MV-4-11 (cell line): ENCODE measurements at regions not wholly inside any gene's neighbourhood (a gene's known extent, or its start where the extent isn't known, plus 50 kb on each side); places are given as distances from the start of the nearest gene placed in this dataset.
A peak's percentile ranks its signal among the peaks of the same experiment; 100 is the strongest.

Experiments
- DNase-seq: peaks from one replicate; lab custom pipeline; 2025; lab: John Stamatoyannopoulos, UW

GRCh38 chr9:86695910-86696424, 251.3 kb downstream of the GAS1 start:
- no peak for DNase-seq

GRCh38 chr9:86690034-86690433, 257.3 kb downstream of the GAS1 start:
- DNase-seq = no peak

GRCh38 chr9:86687788-86688187, 259.5 kb downstream of the GAS1 start:
- peak; percentile 66 for DNase-seq

- DNase-seq = no peak
Measured at GRCh38 chr9:86685556-86685955, 261.8 kb downstream of the GAS1 start.

- DNase-seq = no peak
Measured at GRCh38 chr9:86684148-86684547, 263.2 kb downstream of the GAS1 start.

- no peak for DNase-seq
Measured at GRCh38 chr9:86682240-86682639, 265.1 kb downstream of the GAS1 start.

GRCh38 chr9:86679909-86680308, 267.4 kb downstream of the GAS1 start:
- no peak for DNase-seq

- no peak for DNase-seq
Measured at GRCh38 chr9:86676396-86676795, 270.9 kb downstream of the GAS1 start.

- DNase-seq = no peak
Measured at GRCh38 chr9:86675805-86676204, 271.5 kb downstream of the GAS1 start.

- DNase-seq = no peak
Measured at GRCh38 chr9:86674487-86674886, 272.8 kb downstream of the GAS1 start.

- no peak for DNase-seq
Measured at GRCh38 chr9:86672966-86673365, 274.3 kb downstream of the GAS1 start.

GRCh38 chr9:86672301-86672700, 275.0 kb downstream of the GAS1 start:
- no peak for DNase-seq

- no peak for DNase-seq
Measured at GRCh38 chr9:86671018-86671417, 276.3 kb downstream of the GAS1 start.

GRCh38 chr9:86670536-86670935, 276.8 kb downstream of the GAS1 start:
- no peak for DNase-seq

GRCh38 chr9:86670076-86670475, 277.2 kb downstream of the GAS1 start:
- no peak for DNase-seq

GRCh38 chr9:86669422-86669821, 277.9 kb downstream of the GAS1 start:
- DNase-seq = no peak

GRCh38 chr9:86668488-86668887, 278.8 kb downstream of the GAS1 start:
- peak; percentile 11 for DNase-seq

GRCh38 chr9:86667307-86667706, 280.0 kb downstream of the GAS1 start:
- no peak for DNase-seq

- DNase-seq = no peak
Measured at GRCh38 chr9:86665416-86665815, 281.9 kb downstream of the GAS1 start.

GRCh38 chr9:86664603-86665002, 282.7 kb downstream of the GAS1 start:
- DNase-seq = no peak

- DNase-seq = no peak
Measured at GRCh38 chr9:86663905-86664304, 283.4 kb downstream of the GAS1 start.

GRCh38 chr9:86662890-86663468, 284.3 kb downstream of the GAS1 start:
- DNase-seq = no peak

- no peak for DNase-seq
Measured at GRCh38 chr9:86660146-86660943, 287.0 kb downstream of the GAS1 start.
